ENCODE measurements at regions not wholly inside any gene's neighbourhood (a gene's known extent, or its start where the extent isn't known, plus 50 kb on each side); places are given as distances from the start of the nearest gene placed in this dataset.

DNA sequence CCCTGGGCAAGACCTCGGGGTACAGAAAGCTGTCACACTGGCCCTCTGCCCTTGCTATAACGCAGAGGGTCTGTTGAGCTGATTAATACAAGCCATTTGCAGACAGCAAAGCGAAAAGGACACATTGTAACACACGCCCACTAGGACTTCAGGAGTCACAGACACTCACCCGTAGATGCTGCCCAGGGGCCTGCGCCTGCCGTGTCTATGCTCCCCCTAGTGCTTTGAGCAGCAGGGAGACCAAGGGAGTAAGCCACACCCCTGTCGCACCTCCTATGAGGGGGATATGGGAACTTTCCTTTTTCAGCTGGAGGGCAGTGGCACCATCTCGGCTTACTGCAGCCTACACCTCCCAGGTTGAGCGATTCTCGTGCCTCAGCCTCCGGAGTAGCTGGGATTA is 1930.2 kb downstream of the OLFM4 start:
- DNase-seq (ENCODE audit: low read depth): no peak
- TF ChIP-seq, protein P1, sequence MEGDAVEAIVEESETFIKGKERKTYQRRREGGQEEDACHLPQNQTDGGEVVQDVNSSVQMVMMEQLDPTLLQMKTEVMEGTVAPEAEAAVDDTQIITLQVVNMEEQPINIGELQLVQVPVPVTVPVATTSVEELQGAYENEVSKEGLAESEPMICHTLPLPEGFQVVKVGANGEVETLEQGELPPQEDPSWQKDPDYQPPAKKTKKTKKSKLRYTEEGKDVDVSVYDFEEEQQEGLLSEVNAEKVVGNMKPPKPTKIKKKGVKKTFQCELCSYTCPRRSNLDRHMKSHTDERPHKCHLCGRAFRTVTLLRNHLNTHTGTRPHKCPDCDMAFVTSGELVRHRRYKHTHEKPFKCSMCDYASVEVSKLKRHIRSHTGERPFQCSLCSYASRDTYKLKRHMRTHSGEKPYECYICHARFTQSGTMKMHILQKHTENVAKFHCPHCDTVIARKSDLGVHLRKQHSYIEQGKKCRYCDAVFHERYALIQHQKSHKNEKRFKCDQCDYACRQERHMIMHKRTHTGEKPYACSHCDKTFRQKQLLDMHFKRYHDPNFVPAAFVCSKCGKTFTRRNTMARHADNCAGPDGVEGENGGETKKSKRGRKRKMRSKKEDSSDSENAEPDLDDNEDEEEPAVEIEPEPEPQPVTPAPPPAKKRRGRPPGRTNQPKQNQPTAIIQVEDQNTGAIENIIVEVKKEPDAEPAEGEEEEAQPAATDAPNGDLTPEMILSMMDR (conservative IDR thresholded peaks at IDR 0.05; ENCODE audit: low read depth, low read length): no peak
- no peak overlapping the region for H3K4me3 ChIP-seq (ENCODE audit: low read depth, low read length)

GRCh38 chr13:54965881-54966280 is 1937.3 kb downstream of the OLFM4 start:
- peak; percentile 1 for DNase-seq (ENCODE audit: low read depth)
- TF ChIP-seq, protein P1 (conservative IDR thresholded peaks at IDR 0.05; ENCODE audit: low read depth, low read length): no peak
- H3K4me3 ChIP-seq (ENCODE audit: low read depth, low read length): no peak overlapping the region

DNA sequence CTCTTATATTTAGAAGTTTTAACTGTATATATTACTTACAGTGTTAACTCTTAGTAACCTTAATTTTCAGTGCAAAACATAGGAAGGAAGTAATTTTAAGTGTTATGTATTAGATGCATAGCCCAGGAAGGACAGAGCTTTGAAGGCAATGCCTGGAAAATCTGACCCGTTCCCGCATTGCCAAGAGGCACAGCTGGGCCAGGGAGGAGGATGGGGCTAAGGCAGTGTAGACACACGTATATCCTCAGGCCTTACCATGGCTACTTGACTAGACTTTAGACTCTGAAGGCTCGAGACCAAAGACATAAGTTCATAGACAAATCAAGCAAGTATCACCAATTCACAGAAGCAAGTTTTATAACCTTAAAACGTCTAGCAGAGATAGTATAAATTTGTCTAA is 1944.2 kb downstream of the OLFM4 start:
- DNase-seq (ENCODE audit: low read depth): no peak
- H3K4me3 ChIP-seq (ENCODE audit: low read depth, low read length): no peak overlapping the region
- TF ChIP-seq, protein P1 (conservative IDR thresholded peaks at IDR 0.05; ENCODE audit: low read depth, low read length): no peak

- TF ChIP-seq, protein P1 (conservative IDR thresholded peaks at IDR 0.05; ENCODE audit: low read depth, low read length): no peak
- no peak for DNase-seq (ENCODE audit: low read depth)
- H3K4me3 ChIP-seq (ENCODE audit: low read depth, low read length): no peak overlapping the region
These were observed 1947.1 kb downstream of the OLFM4 start for GRCh38 chr13:54975676-54976075.

GRCh38 chr13:54980651-54981050 is 1952.0 kb downstream of the OLFM4 start:
- H3K4me3 ChIP-seq (ENCODE audit: low read depth, low read length): no peak overlapping the region
- TF ChIP-seq, protein P1 (conservative IDR thresholded peaks at IDR 0.05; ENCODE audit: low read depth, low read length): no peak
- no peak for DNase-seq (ENCODE audit: low read depth)

- TF ChIP-seq, protein P1 (conservative IDR thresholded peaks at IDR 0.05; ENCODE audit: low read depth, low read length): no peak
- no peak overlapping the region for H3K4me3 ChIP-seq (ENCODE audit: low read depth, low read length)
- no peak for DNase-seq (ENCODE audit: low read depth)
These were observed 1960.8 kb downstream of the OLFM4 start for GRCh38 chr13:54989418-54989817.

DNA sequence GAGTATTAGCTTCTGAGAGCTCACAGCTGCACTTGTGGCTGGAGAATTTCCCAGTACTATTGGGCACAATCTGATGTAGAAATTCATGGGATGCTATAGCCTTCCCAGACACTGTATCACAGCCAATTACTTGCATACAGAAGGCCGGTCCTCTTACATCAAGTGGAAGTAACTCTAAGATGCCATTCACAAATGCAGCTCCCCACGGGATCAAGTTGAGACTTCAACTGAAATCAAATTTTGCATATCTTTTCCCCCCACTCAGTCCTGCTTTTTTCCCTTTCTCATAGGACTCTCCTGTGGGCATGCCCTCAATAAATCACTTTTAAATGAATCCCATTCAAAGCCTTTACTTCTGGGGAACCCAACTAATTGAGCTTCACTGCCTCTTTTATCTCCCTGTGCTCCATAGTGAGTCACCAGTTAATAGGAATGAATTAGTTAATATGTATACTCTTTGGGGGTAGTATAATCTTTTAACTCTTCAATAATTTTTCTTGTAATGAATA is 1970.8 kb downstream of the OLFM4 start:
- H3K4me3 ChIP-seq (ENCODE audit: low read depth, low read length): no peak overlapping the region
- TF ChIP-seq, protein P1 (conservative IDR thresholded peaks at IDR 0.05; ENCODE audit: low read depth, low read length): no peak
- DNase-seq (ENCODE audit: low read depth): no peak

All from epithelial cell of proximal tubule (primary cell).